ENCODE measurements at regions not wholly inside any gene's neighbourhood (a gene's known extent, or its start where the extent isn't known, plus 50 kb on each side); places are given as distances from the start of the nearest gene placed in this dataset.

GRCh38 chr2:5057891-5058351 lies 634.3 kb upstream of the SOX11 start:
- intact Hi-C loops (cut with DNase I, micrococcal nuclease) = no loop called here
- H3K9me3 ChIP-seq (ENCODE audit: control insufficient read depth in 1 of 2, insufficient read depth in 1 of 2, low read length in 2 of 2) = no peaks in the 10 kb centered on the region
- H3K9me3 Mint-ChIP-seq = peaks cover 15% of the 10 kb centered on the region
- no peak overlapping the region for H3K27ac ChIP-seq (ENCODE audit: low read depth in 1 of 2, low read length in 2 of 2)
- H3K27me3 Mint-ChIP-seq = no peaks in the 10 kb centered on the region
- H3K4me3 ChIP-seq (ENCODE audit: low read length) = no peak overlapping the region
- DNase-seq (no peak), ATAC-seq (ENCODE audit: poor library complexity) (no peak)
- no peaks in the 10 kb centered on the region for H3K27me3 ChIP-seq (ENCODE audit: control insufficient read depth in 1 of 2, insufficient read depth in 2 of 2, low read length in 2 of 2)
- no peak overlapping the region for H3K4me3 Mint-ChIP-seq
- ChIA-PET CTCF (no interaction called here), POLR2A (no interaction called here)
- no peak for TF ChIP-seq CTCF (IDR thresholded peaks at IDR 0.05)
- no peaks in the 10 kb centered on the region for H3K4me1 ChIP-seq (ENCODE audit: insufficient read depth, low read length)
- H3K4me1 Mint-ChIP-seq (ENCODE audit: low read depth) = no peaks in the 10 kb centered on the region
- no peak overlapping the region for H3K27ac Mint-ChIP-seq
- H3K36me3 Mint-ChIP-seq (ENCODE audit: low read depth) = no peaks in the 10 kb centered on the region
- no peaks in the 10 kb centered on the region for H3K36me3 ChIP-seq (ENCODE audit: insufficient read depth, low read length)

GRCh38 chr2:5060956-5061355 lies 631.2 kb upstream of the SOX11 start:
- Histone ChIP-seq H3K4me3 (ENCODE audit: low read length) (no peak overlapping the region), H3K27me3 (ENCODE audit: control insufficient read depth in 1 of 2, insufficient read depth in 2 of 2, low read length in 2 of 2) (no peaks in the 10 kb centered on the region), H3K36me3 (ENCODE audit: insufficient read depth, low read length) (no peaks in the 10 kb centered on the region), H3K27ac (ENCODE audit: low read depth in 1 of 2, low read length in 2 of 2) (no peak overlapping the region), H3K4me1 (ENCODE audit: insufficient read depth, low read length) (no peaks in the 10 kb centered on the region), H3K9me3 (ENCODE audit: control insufficient read depth in 1 of 2, insufficient read depth in 1 of 2, low read length in 2 of 2) (no peaks in the 10 kb centered on the region)
- TF ChIP-seq CTCF (IDR thresholded peaks at IDR 0.05) = no peak
- peaks cover 7% of the 10 kb centered on the region for H3K9me3 Mint-ChIP-seq
- ChIA-PET POLR2A (no interaction called here), CTCF (no interaction called here)
- intact Hi-C loops (cut with DNase I, micrococcal nuclease) = no loop called here
- ATAC-seq (ENCODE audit: poor library complexity) (no peak), DNase-seq (no peak)
- H3K36me3 Mint-ChIP-seq (ENCODE audit: low read depth) = no peaks in the 10 kb centered on the region
- no peaks in the 10 kb centered on the region for H3K4me1 Mint-ChIP-seq (ENCODE audit: low read depth)
- H3K27ac Mint-ChIP-seq = no peak overlapping the region
- no peak overlapping the region for H3K4me3 Mint-ChIP-seq
- H3K27me3 Mint-ChIP-seq = no peaks in the 10 kb centered on the region

GRCh38 chr2:5064687-5065086 lies 627.5 kb upstream of the SOX11 start:
- no peaks in the 10 kb centered on the region for H3K4me1 Mint-ChIP-seq (ENCODE audit: low read depth)
- ChIA-PET POLR2A (no interaction called here), CTCF (no interaction called here)
- Histone ChIP-seq H3K9me3 (ENCODE audit: control insufficient read depth in 1 of 2, insufficient read depth in 1 of 2, low read length in 2 of 2) (no peaks in the 10 kb centered on the region), H3K36me3 (ENCODE audit: insufficient read depth, low read length) (no peaks in the 10 kb centered on the region), H3K27me3 (ENCODE audit: control insufficient read depth in 1 of 2, insufficient read depth in 2 of 2, low read length in 2 of 2) (no peaks in the 10 kb centered on the region), H3K27ac (ENCODE audit: low read depth in 1 of 2, low read length in 2 of 2) (no peak overlapping the region), H3K4me1 (ENCODE audit: insufficient read depth, low read length) (no peaks in the 10 kb centered on the region), H3K4me3 (ENCODE audit: low read length) (no peak overlapping the region)
- no peak overlapping the region for H3K27ac Mint-ChIP-seq
- no peaks in the 10 kb centered on the region for H3K27me3 Mint-ChIP-seq
- DNase-seq = no peak
- H3K36me3 Mint-ChIP-seq (ENCODE audit: low read depth) = no peaks in the 10 kb centered on the region
- no peak for ATAC-seq (ENCODE audit: poor library complexity)
- no peak for TF ChIP-seq CTCF (IDR thresholded peaks at IDR 0.05)
- H3K4me3 Mint-ChIP-seq = no peak overlapping the region
- intact Hi-C loops (cut with DNase I, micrococcal nuclease) = no loop called here
- peaks cover 2% of the 10 kb centered on the region for H3K9me3 Mint-ChIP-seq

Data from CD4-positive, alpha-beta T cell (primary cell).